Heart left ventricle (tissue), 16 donors: ENCODE measurements at regions not wholly inside any gene's neighbourhood (a gene's known extent, or its start where the extent isn't known, plus 50 kb on each side); places are given as distances from the start of the nearest gene placed in this dataset.
"Not testable (repeated sequence)": the region's sequence is repeated elsewhere in the genome, so short reads cannot be mapped to it uniquely, and the experiment has no call there.

Source experiments
- ATAC-seq, 4 donors: fragments of 200-7000 bp; cut with Tn5 transposase; one replicate each; pipeline ENCODE4 v1.9.1; 2020 to 2022; ENCODE audit warnings: moderate library complexity in 4 of 4, mild to moderate bottlenecking in 3 of 4, moderate number of reproducible peaks in 1 of 4
- DNase-seq, 5 donors: peaks; one replicate each; pipeline ENCODE4 v3.0.0-alpha.2; 2020
- H3K27ac ChIP-seq, 12 donors: fragments of 200-600 bp; sonication (generic) in 4 of 12; one replicate each; pipeline versions ENCODE4 v1.5.0 to v1.8.0; 2016 to 2022; ENCODE audit warnings: mild to moderate bottlenecking in 2 of 12
- H3K27me3 ChIP-seq, 9 donors: fragments of 200-600 bp; sonication (generic) in 2 of 9; one replicate each; pipeline versions ENCODE4 v1.5.1 to v1.8.0; 2016 to 2022; ENCODE audit warnings: mild to moderate bottlenecking in 3 of 9
- H3K36me3 ChIP-seq, 9 donors: fragments of 200-600 bp; sonication (generic) in 2 of 9; one replicate each; pipeline versions ENCODE4 v1.5.0 to v1.8.0; 2018 to 2022; ENCODE audit warnings: mild to moderate bottlenecking in 2 of 9
- H3K4me1 ChIP-seq, 12 donors: fragments of 200-600 bp; sonication (generic) in 4 of 12; one replicate each; pipeline versions ENCODE4 v1.5.0 to v1.8.0; 2016 to 2022; ENCODE audit warnings: mild to moderate bottlenecking in 3 of 12
- H3K4me3 ChIP-seq, 12 donors: fragments of 200-600 bp; sonication (generic) in 4 of 12; one replicate each; pipeline versions ENCODE4 v1.5.0 to v1.8.0; 2017 to 2022; ENCODE audit warnings: mild to moderate bottlenecking in 9 of 12, moderate library complexity in 4 of 12
- H3K9me3 ChIP-seq, 12 donors: fragments of 200-600 bp; sonication (generic) in 4 of 12; one replicate each; pipeline versions ENCODE4 v1.5.0 to v1.8.0; 2016 to 2022; ENCODE audit warnings: mild to moderate bottlenecking in 1 of 12
- POLR2A ChIP-seq, 2 donors: fragments of 450-650 bp; IDR thresholded peaks; one replicate each; pipeline ENCODE4 v1.6.1; 2017; ENCODE audit warnings: antibody characterized with exemption in 2 of 2, mild to moderate bottlenecking in 2 of 2, moderate library complexity in 2 of 2
- WGBS, 4 donors: extraction: QIAGEN DNeasy Blood & Tissue Kit in 2 of 4; methylation state at CpG; one replicate each; pipeline versions ENCODE4 v1.1.5 to v1.1.7; 2013 to 2018; 5-methylcytosine and 5-hydroxymethylcytosine counted together
- intact Hi-C, 10 donors: fragments of 100-400 bp; cut with DNase I; formaldehyde crosslinking; loops; one replicate each; pipeline versions ENCODE4 v1.11.1 to v1.14.2; 2022
- TF ChIP-seq, protein P1 (sequence below), 12 donors: fragments of 200-600 bp; sonication (generic) in 4 of 12; IDR thresholded peaks; one replicate each; pipeline versions ENCODE4 v1.5.0 to v1.8.0; 2018 to 2022; ENCODE audit warnings: antibody characterized with exemption in 12 of 12, mild to moderate bottlenecking in 5 of 12
- donor health status: ischemic (EF 13 %, LVEDD 7.1; RV severe dilation, severe dysfunction).
- donor health status: healthy with polysubstance abuse.
- donor health status: DM: no; HTN: yes; CAD: no.
- donor health status: DM: no; HTN: no; CAD: no.
- donor health status: ischemic (EF 25% LVEDD 6.9; RV normal size, moderate dysfunction).
- donor health status: ischemic (EF 25% LVEDD 5.7; RV mildly dilated, moderate dysfunction).
- donor health status: healthy.
- donor health status: DM: yes; HTN: yes; CAD: no.
- donor health status: ischemic (EF 35%, LVEDD 5.7; RV mildly dilated, moderate dysfunction).
- donor health status: nonischemic (EF 11% LVEDD 7.7; RV severe dilation, severe dysfunction).
- donor health status: DM: yes; HTN: yes; CAD: no.
- donor health status: PGD.
- donor health status: ischemic (EF 29% LVEDD 5.4; RV normal size, mild dysfunction).
- donor health status: nonischemic (EF 23%, LVEDD 6.1; RV moderate dilation, normal function).

DNA sequence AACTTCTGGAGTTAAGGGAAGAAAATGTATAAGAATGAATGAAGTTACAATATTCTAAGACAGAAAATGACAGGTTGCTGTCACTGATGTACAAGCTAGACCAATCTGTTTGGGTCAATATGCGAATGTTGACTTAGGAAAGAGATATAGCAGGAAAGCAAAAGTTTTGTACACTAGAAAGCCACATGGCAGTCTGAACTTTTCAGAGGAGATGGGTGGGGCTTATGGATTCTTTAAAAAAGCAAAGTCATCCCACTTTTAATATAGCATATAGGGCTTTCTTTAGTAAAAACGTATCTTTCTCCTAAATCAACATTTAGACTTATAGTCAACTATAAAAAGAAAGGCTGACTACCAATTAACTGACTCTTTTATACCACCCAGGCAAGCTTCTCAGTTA, 381.2 kb downstream of the PTPRC start:
- WGBS, 4 donors, result 75 to 83% (median 81%) methylated on average over 2 of the region's 2 CpGs
- Histone ChIP-seq H3K27ac (no peak overlapping the region), H3K4me3 (no peak overlapping the region), H3K9me3 (no peaks in the 10 kb centered on the region), H3K27me3 (no peaks in the 10 kb centered on the region), H3K4me1 (no peaks in the 10 kb centered on the region), H3K36me3 (no peaks in the 10 kb centered on the region)
- intact Hi-C loops, result no loop called here
- no peak for DNase-seq
- ATAC-seq, result no peak
- TF ChIP-seq, protein P1, sequence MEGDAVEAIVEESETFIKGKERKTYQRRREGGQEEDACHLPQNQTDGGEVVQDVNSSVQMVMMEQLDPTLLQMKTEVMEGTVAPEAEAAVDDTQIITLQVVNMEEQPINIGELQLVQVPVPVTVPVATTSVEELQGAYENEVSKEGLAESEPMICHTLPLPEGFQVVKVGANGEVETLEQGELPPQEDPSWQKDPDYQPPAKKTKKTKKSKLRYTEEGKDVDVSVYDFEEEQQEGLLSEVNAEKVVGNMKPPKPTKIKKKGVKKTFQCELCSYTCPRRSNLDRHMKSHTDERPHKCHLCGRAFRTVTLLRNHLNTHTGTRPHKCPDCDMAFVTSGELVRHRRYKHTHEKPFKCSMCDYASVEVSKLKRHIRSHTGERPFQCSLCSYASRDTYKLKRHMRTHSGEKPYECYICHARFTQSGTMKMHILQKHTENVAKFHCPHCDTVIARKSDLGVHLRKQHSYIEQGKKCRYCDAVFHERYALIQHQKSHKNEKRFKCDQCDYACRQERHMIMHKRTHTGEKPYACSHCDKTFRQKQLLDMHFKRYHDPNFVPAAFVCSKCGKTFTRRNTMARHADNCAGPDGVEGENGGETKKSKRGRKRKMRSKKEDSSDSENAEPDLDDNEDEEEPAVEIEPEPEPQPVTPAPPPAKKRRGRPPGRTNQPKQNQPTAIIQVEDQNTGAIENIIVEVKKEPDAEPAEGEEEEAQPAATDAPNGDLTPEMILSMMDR (IDR thresholded peaks at IDR 0.05), result no peak
- TF ChIP-seq POLR2A (IDR thresholded peaks at IDR 0.05), result no peak

DNA sequence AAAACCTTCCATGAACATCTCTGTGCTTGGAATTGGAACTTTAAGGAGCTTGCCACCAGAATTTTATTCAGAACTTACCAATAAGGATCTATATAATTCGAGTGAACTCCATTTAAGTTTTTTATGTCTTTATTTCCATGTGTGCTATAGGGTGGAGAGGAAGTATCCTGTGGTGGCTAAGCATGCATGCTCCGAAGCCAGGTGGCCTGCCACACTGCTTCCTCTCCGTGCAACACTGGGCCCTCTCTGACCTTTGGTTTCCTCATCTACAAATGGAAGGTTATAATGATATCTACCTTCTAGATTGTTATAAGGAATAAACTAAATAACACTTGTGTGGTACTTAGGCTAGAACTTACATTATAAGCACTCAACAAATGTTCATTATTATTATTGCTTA, 382.1 kb downstream of the PTPRC start:
- H3K9me3 ChIP-seq, result no peaks in the 10 kb centered on the region
- 61 to 76% (median 73%) methylated on average over 3 of the region's 3 CpGs for WGBS, 4 donors
- no peaks in the 10 kb centered on the region for H3K27me3 ChIP-seq
- intact Hi-C loops, result no loop called here
- DNase-seq (no peak), ATAC-seq (no peak)
- H3K4me1 ChIP-seq, result no peaks in the 10 kb centered on the region
- no peak overlapping the region for H3K27ac ChIP-seq
- H3K36me3 ChIP-seq, result no peaks in the 10 kb centered on the region
- TF ChIP-seq POLR2A (IDR thresholded peaks at IDR 0.05), result no peak
- TF ChIP-seq, protein P1 (IDR thresholded peaks at IDR 0.05), result no peak
- no peak overlapping the region for H3K4me3 ChIP-seq

DNA sequence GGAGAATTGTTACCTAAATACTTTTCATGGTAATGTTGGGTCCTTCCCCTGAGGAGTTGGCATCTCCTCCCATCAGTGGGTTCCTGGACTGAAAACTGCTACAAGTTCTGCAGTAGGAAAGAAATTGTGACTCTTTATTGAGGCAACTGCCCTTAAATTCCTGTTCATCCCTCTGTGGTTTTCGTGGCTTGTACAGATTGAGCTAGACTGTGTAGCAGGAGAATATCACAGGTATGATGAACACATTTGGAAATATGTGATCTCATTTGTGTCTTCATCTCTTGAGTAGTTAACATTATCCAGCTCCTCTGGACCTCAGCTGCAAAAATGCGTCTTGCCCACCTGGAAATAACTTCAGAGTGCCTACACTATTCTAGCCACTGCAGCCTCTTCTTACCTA, 390.6 kb downstream of the PTPRC start:
- 82 to 98% (median 92%) methylated on average over 2 of the region's 2 CpGs for WGBS, 4 donors
- DNase-seq, result no peak
- no peaks in the 10 kb centered on the region for H3K9me3 ChIP-seq
- H3K4me1 ChIP-seq, result no peaks in the 10 kb centered on the region
- no peak overlapping the region for H3K4me3 ChIP-seq
- TF ChIP-seq, protein P1 (IDR thresholded peaks at IDR 0.05), result no peak
- TF ChIP-seq POLR2A (IDR thresholded peaks at IDR 0.05), result no peak
- no peaks in the 10 kb centered on the region for H3K27me3 ChIP-seq
- H3K27ac ChIP-seq, result no peak overlapping the region
- intact Hi-C loops, result no loop called here
- no peaks in the 10 kb centered on the region for H3K36me3 ChIP-seq
- ATAC-seq, result no peak

DNA sequence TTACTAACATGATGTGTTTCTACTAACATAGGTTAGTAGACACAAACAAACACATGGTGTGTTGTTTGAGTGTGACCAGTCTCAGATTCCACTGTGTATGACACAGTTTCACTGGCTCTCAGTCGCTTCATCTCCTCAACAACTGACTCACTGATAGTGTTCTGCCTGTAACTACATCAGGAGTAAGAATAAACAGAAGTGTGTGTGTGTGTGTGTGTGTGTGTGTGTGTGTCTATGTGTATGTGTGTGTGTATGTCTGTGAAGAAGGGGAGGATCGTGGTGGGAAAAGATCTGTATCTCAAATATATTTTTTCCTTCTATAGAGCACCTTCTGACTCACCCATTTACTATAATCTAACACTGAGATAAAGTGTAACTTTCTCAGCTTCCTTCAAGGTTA, 391.0 kb downstream of the PTPRC start:
- no peaks in the 10 kb centered on the region for H3K4me1 ChIP-seq
- ATAC-seq (no peak), DNase-seq (no peak)
- H3K4me3 ChIP-seq, result no peak overlapping the region
- no peak for TF ChIP-seq POLR2A (IDR thresholded peaks at IDR 0.05)
- TF ChIP-seq, protein P1 (IDR thresholded peaks at IDR 0.05), result no peak
- WGBS, 4 donors, result 79 to 86% (median 83%) methylated on average over 2 of the region's 2 CpGs
- H3K9me3 ChIP-seq, result no peaks in the 10 kb centered on the region
- H3K27me3 ChIP-seq, result no peaks in the 10 kb centered on the region
- no peaks in the 10 kb centered on the region for H3K36me3 ChIP-seq
- intact Hi-C loops, result no loop called here
- H3K27ac ChIP-seq, result no peak overlapping the region

DNA sequence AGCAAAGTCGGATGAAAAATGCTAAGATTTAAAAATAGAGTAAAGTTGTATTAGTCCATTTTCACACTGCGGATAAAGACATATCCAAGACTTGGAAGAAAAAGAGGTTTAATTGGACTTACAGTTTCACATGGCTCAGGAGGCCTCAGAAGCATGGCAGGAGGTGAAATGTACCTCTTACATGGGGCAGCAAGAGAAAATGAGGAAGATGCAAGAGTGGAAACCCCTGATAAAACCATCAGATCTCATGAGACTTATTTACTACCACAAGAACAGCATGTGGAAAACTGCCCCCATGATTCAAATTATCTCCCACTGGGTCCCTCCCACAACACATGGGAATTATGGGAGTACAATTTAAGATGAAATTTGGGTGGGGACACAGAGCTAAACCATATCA, 391.7 kb downstream of the PTPRC start:
- H3K4me3 ChIP-seq, H3K27ac ChIP-seq, H3K36me3 ChIP-seq, intact Hi-C loops, DNase-seq, ATAC-seq, H3K9me3 ChIP-seq, H3K27me3 ChIP-seq, H3K4me1 ChIP-seq: not testable (repeated sequence)
- 72 to 96% (median 90%) methylated on average over 2 of the region's 2 CpGs for WGBS, 4 donors

DNA sequence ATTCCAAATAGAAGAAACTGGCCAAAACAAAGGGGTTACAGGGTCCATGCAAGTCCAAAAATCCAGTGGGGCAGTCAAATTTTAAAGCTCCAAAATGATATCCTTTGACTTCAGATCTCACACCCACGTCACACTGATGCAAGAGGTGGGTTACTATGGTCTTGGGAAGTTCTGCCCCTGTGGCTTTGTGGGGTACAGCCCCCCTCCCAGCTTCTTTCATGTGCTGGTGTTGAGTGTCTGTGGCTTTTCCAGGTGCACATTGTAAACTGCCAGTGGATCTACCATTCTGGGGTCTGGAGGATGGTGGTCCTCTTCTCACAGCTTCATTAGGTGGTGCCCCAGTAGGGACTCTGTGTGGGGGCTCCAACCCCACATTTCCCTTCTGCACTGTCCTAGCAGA, 392.3 kb downstream of the PTPRC start:
- WGBS, 4 donors, result 83 to 100% (median 93%) methylated on average over 1 of the region's 1 CpG
- H3K4me1 ChIP-seq, H3K27me3 ChIP-seq, H3K4me3 ChIP-seq, H3K27ac ChIP-seq, intact Hi-C loops, DNase-seq, H3K36me3 ChIP-seq, H3K9me3 ChIP-seq, ATAC-seq: not testable (repeated sequence)

DNA sequence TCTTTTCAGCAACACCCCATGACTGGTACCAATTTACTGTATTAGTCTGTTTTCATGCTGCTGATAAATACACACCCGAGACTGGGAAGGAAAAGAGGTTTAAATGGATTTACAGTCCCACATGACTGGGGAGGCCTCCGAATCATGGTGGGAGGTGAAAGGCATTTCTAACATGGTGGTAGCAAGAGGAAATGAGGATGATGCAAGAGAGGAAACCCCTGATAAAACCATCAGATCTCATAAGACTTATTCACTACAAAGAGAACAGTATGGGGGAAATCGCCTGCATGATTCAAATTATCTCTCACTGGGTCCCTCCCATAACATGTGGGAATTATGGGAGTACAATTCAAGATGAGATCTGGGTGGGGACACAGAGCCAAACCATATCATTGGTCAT, 393.6 kb downstream of the PTPRC start:
- WGBS, 4 donors, result 78 to 90% (median 80%) methylated on average over 3 of the region's 3 CpGs
- H3K9me3 ChIP-seq, H3K4me1 ChIP-seq, H3K27me3 ChIP-seq, H3K27ac ChIP-seq, H3K4me3 ChIP-seq, intact Hi-C loops, H3K36me3 ChIP-seq, DNase-seq, ATAC-seq: not testable (repeated sequence)
